GM12875 (cell line): ENCODE measurements at regions not wholly inside any gene's neighbourhood (a gene's known extent, or its start where the extent isn't known, plus 50 kb on each side); places are given as distances from the start of the nearest gene placed in this dataset.

Source experiments
- H3K4me3 ChIP-seq: one replicate; pipeline ENCODE4 v1.5.1; 2011; ENCODE audit warnings: low read depth, low read length, control low read depth
- TF ChIP-seq, protein P1 (sequence below): IDR thresholded peaks from 2 replicates; pipeline ENCODE4 v1.5.1; 2011; ENCODE audit warnings: low read depth, mild to moderate bottlenecking, control low read depth, inconsistent platforms, low read length, moderate library complexity, borderline replicate concordance; ENCODE audit not compliant: insufficient read depth

- H3K4me3 ChIP-seq: no peak overlapping the region
- TF ChIP-seq, protein P1, sequence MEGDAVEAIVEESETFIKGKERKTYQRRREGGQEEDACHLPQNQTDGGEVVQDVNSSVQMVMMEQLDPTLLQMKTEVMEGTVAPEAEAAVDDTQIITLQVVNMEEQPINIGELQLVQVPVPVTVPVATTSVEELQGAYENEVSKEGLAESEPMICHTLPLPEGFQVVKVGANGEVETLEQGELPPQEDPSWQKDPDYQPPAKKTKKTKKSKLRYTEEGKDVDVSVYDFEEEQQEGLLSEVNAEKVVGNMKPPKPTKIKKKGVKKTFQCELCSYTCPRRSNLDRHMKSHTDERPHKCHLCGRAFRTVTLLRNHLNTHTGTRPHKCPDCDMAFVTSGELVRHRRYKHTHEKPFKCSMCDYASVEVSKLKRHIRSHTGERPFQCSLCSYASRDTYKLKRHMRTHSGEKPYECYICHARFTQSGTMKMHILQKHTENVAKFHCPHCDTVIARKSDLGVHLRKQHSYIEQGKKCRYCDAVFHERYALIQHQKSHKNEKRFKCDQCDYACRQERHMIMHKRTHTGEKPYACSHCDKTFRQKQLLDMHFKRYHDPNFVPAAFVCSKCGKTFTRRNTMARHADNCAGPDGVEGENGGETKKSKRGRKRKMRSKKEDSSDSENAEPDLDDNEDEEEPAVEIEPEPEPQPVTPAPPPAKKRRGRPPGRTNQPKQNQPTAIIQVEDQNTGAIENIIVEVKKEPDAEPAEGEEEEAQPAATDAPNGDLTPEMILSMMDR: no peak
Measured at GRCh38 chr1:58922302-58923089, 138.6 kb upstream of the JUN start.

GRCh38 chr1:58923090-58923470 lies 139.2 kb upstream of the JUN start:
- no peak overlapping the region for H3K4me3 ChIP-seq
- TF ChIP-seq, protein P1: no peak

DNA sequence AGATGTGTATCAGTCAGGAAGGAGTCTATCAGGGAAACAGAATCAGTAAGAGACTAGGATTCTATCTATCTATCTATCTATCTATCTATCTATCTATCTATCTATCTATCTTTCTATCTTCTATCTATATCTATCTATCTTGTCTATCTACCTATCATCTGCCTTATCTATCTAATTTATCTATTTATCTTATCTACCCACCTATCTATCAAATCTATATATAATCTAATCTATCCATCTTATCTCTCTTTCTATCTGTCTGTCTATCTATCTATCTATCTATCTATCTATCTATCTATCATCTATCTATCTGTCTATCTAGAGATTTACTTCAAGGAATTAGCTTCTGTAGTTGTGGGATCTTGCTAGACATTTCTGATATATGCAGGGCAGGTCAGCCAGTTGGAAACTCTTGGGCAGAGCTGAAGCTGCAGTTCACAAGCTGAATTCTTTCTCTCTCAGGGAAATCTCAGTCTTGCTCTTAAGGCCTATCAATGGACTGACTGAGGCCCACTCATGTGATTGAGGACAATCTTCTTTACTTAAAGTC lies 140.2 kb upstream of the JUN start:
- H3K4me3 ChIP-seq: no peak overlapping the region
- TF ChIP-seq, protein P1: no peak

- H3K4me3 ChIP-seq: no peak overlapping the region
- TF ChIP-seq, protein P1: no peak
Measured at GRCh38 chr1:58924821-58925220, 141.0 kb upstream of the JUN start.

- H3K4me3 ChIP-seq: no peak overlapping the region
Measured at GRCh38 chr1:58925247-58925646, 141.4 kb upstream of the JUN start.

GRCh38 chr1:58926152-58926551 lies 142.3 kb upstream of the JUN start:
- TF ChIP-seq, protein P1: no peak

More at GRCh38 chr1:58925247-58925646, 141.4 kb upstream of the JUN start:
- TF ChIP-seq, protein P1: no peak

GRCh38 chr1:58927041-58927721 lies 143.3 kb upstream of the JUN start:
- TF ChIP-seq, protein P1: no peak
- H3K4me3 ChIP-seq: no peak overlapping the region

More at GRCh38 chr1:58926152-58926551, 142.3 kb upstream of the JUN start:
- H3K4me3 ChIP-seq: no peak overlapping the region
